ENCODE measurements at regions not wholly inside any gene's neighbourhood (a gene's known extent, or its start where the extent isn't known, plus 50 kb on each side); places are given as distances from the start of the nearest gene placed in this dataset.

DNA sequence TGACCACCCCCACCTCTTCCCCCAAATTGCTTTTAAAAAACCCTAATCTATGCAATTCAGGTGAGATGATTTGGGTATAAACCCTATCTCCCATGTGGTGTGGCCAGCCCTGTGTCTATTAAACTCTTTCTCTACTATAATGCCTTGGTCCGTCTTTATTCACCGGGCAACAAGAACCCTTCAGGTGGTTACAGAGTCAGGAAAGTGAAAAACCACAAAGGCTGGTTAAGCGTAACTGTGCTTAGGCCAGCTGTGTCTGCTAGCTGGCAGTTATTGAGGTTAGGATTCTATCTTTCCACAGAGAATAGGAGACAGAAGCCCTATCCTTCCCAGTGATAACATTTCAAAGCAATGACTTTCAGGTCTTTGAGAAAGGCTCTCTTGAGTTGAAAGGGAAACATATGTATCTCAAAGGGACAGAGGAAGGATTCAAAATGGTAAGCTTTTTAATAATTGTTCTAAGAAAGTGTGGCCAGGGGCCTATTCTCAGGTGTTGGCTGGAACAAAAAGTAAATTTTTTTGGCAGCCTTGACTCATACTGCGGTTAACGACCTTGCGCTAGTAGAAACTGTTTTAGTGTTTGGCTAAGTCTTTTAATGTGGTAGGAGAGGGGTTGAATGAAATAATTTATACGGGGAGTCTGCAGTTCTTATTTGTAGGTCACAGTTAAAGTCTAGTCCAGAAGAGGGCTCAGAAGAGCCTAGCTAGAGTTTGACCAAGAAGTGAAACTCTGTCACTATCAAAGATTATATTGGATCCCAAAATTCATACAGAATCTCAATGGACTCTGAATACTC lies 89.0 kb downstream of the NPAP1 start:
- DNase-seq: no peak

DNA sequence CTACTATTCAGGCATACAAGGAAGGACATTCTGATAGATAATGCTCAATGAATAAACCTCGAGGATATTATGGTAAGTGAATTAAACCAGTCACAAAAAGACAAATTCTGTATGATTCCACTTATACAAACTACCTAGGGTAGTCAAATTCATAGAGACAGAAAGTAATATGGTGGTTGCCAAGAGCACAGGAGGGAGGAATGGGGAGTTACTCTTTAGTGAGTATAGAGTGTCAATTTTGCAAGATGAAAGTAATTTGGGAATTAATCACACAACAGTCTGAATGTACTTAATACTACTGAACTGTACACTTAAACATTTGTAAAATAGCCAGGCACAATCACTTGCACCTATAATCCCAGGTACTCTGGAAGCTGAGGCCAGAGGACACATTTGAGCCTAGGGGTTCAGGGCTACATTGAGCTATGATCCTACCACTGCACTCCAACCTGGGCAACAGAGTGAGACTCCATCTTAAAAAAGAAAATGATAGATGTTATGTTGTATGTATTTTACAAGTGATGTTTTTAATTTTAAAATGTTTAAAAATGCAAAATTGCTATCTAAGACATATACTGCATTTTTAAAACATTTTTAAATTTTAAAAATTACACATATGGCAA lies 91.0 kb downstream of the NPAP1 start:
- no peaks in the 10 kb centered on the region for H3K27me3 ChIP-seq (replicated peaks)
- H3K4me3 ChIP-seq (ENCODE audit: low read depth, low read length): no peak overlapping the region
- DNase-seq: no peak
- H3K27ac ChIP-seq: no peak overlapping the region
- no peaks in the 10 kb centered on the region for H3K36me3 ChIP-seq (replicated peaks)
- in situ Hi-C loops (cut with HindIII; ENCODE audit: low pct_ligation_motif_present, low sequenced_read_pairs): no loop called here
- TF ChIP-seq, protein P1, sequence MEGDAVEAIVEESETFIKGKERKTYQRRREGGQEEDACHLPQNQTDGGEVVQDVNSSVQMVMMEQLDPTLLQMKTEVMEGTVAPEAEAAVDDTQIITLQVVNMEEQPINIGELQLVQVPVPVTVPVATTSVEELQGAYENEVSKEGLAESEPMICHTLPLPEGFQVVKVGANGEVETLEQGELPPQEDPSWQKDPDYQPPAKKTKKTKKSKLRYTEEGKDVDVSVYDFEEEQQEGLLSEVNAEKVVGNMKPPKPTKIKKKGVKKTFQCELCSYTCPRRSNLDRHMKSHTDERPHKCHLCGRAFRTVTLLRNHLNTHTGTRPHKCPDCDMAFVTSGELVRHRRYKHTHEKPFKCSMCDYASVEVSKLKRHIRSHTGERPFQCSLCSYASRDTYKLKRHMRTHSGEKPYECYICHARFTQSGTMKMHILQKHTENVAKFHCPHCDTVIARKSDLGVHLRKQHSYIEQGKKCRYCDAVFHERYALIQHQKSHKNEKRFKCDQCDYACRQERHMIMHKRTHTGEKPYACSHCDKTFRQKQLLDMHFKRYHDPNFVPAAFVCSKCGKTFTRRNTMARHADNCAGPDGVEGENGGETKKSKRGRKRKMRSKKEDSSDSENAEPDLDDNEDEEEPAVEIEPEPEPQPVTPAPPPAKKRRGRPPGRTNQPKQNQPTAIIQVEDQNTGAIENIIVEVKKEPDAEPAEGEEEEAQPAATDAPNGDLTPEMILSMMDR (IDR thresholded peaks at IDR 0.05; ENCODE audit: low read depth, low read length, missing control alignments): no peak

More for the DNA sequence above, 89.0 kb downstream of the NPAP1 start:
- TF ChIP-seq, protein P1 (IDR thresholded peaks at IDR 0.05; ENCODE audit: low read depth, low read length, missing control alignments): no peak
- no peaks in the 10 kb centered on the region for H3K27me3 ChIP-seq (replicated peaks)
- H3K4me3 ChIP-seq (ENCODE audit: low read depth, low read length): no peak overlapping the region
- H3K27ac ChIP-seq: no peak overlapping the region
- H3K36me3 ChIP-seq (replicated peaks): no peaks in the 10 kb centered on the region
- in situ Hi-C loops (cut with HindIII; ENCODE audit: low pct_ligation_motif_present, low sequenced_read_pairs): no loop called here

GRCh38 chr15:24772266-24772665 lies 96.7 kb downstream of the NPAP1 start:
- TF ChIP-seq, protein P1 (IDR thresholded peaks at IDR 0.05; ENCODE audit: low read depth, low read length, missing control alignments): no peak
- Histone ChIP-seq H3K36me3 (replicated peaks) (no peaks in the 10 kb centered on the region), H3K27me3 (replicated peaks) (no peaks in the 10 kb centered on the region), H3K27ac (no peak overlapping the region), H3K4me3 (ENCODE audit: low read depth, low read length) (no peak overlapping the region)
- no peak for DNase-seq
- in situ Hi-C loops (cut with HindIII; ENCODE audit: low pct_ligation_motif_present, low sequenced_read_pairs): no loop called here

DNA sequence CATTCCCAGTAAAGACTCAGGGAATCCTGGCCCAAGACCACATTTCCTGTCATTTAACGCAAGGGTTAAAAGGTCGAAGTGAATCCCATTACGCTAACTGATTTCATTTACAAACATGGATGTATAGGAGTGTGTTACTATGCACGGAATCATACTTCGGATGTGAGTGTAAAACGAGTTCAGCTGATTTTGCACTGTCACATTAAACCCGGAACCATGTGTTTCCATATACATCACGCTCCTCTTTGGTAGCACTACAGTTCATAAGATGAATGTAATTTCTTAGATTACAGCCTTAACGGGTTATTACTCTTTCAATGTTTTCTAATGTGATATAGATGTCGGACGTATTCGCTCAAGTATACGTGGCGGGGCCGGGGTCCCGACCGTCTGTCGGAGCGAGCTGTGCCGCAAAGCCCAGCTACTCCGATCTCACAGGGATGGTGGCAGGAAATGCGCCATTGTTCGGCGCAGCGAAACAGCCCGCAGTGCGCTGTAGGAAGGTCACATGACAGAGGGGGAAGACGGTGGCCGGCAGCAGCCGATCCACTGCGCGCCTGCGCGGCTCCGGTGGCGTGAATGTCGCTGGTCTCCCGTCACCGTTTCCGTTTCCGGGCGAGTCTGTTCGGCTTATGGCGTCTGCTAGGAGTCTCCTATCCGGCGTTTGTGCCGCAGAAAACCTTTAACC lies 97.3 kb downstream of the NPAP1 start:
- Histone ChIP-seq H3K36me3 (replicated peaks) (no peaks in the 10 kb centered on the region), H3K4me3 (ENCODE audit: low read depth, low read length) (peak overlapping the region; percentile 53), H3K27ac (peak overlapping the region; percentile 19), H3K27me3 (replicated peaks) (no peaks in the 10 kb centered on the region)
- TF ChIP-seq, protein P1 (IDR thresholded peaks at IDR 0.05; ENCODE audit: low read depth, low read length, missing control alignments): no peak
- DNase-seq: peak; percentile 74
- in situ Hi-C loops (cut with HindIII; ENCODE audit: low pct_ligation_motif_present, low sequenced_read_pairs): no loop called here

- in situ Hi-C loops (cut with HindIII; ENCODE audit: low pct_ligation_motif_present, low sequenced_read_pairs): no loop called here
- TF ChIP-seq, protein P1 (IDR thresholded peaks at IDR 0.05; ENCODE audit: low read depth, low read length, missing control alignments): no peak
- H3K27ac ChIP-seq: no peak overlapping the region
- H3K4me3 ChIP-seq (ENCODE audit: low read depth, low read length): no peak overlapping the region
- no peak for DNase-seq
- no peaks in the 10 kb centered on the region for H3K36me3 ChIP-seq (replicated peaks)
- H3K27me3 ChIP-seq (replicated peaks): no peaks in the 10 kb centered on the region
Observed at GRCh38 chr15:24777307-24777706, 101.7 kb downstream of the NPAP1 start.
